Stimulated activated CD8-positive, alpha-beta memory T cell treated with anti-CD3 and anti-CD28 coated beads, Interleukin-4, amount 100 ng/mL, for 48 hours (primary cell): ENCODE measurements at regions not wholly inside any gene's neighbourhood (a gene's known extent, or its start where the extent isn't known, plus 50 kb on each side); places are given as distances from the start of the nearest gene placed in this dataset.

Source experiments
- DNase-seq: peaks from one replicate; pipeline ENCODE4 v3.0.0-alpha.2; 2020

GRCh38 chr17:33416131-33416530, 123.0 kb upstream of the ASIC2 start:
- no peak for DNase-seq

- no peak for DNase-seq
Observed at GRCh38 chr17:33421933-33422332, 128.8 kb upstream of the ASIC2 start.

GRCh38 chr17:33433581-33433980, 140.5 kb upstream of the ASIC2 start:
- DNase-seq, result no peak

GRCh38 chr17:33434841-33435240, 141.7 kb upstream of the ASIC2 start:
- DNase-seq, result no peak

GRCh38 chr17:33435721-33436301, 142.7 kb upstream of the ASIC2 start:
- no peak for DNase-seq

- no peak for DNase-seq
Observed at GRCh38 chr17:33436321-33436720, 143.2 kb upstream of the ASIC2 start.

GRCh38 chr17:33438139-33438538, 145.0 kb upstream of the ASIC2 start:
- no peak for DNase-seq

- DNase-seq, result no peak
Observed at GRCh38 chr17:33438578-33438977, 145.5 kb upstream of the ASIC2 start.

GRCh38 chr17:33442320-33442719, 149.2 kb upstream of the ASIC2 start:
- no peak for DNase-seq

GRCh38 chr17:33444731-33445130, 151.6 kb upstream of the ASIC2 start:
- DNase-seq, result no peak

- no peak for DNase-seq
Observed at GRCh38 chr17:33447090-33447489, 154.0 kb upstream of the ASIC2 start.

- DNase-seq, result no peak
Observed at GRCh38 chr17:33451221-33451620, 158.1 kb upstream of the ASIC2 start.

GRCh38 chr17:33457477-33457876, 164.4 kb upstream of the ASIC2 start:
- DNase-seq, result no peak

- no peak for DNase-seq
Observed at GRCh38 chr17:33459078-33459940, 166.2 kb upstream of the ASIC2 start.

- no peak for DNase-seq
Observed at GRCh38 chr17:33460781-33461450, 167.8 kb upstream of the ASIC2 start.

GRCh38 chr17:33463887-33464286, 170.8 kb upstream of the ASIC2 start:
- no peak for DNase-seq

GRCh38 chr17:33464669-33465280, 171.7 kb upstream of the ASIC2 start:
- DNase-seq, result no peak

GRCh38 chr17:33469421-33469820, 176.3 kb upstream of the ASIC2 start:
- DNase-seq, result no peak

GRCh38 chr17:33469911-33470310, 176.8 kb upstream of the ASIC2 start:
- DNase-seq, result no peak

GRCh38 chr17:33473061-33473460, 180.0 kb upstream of the ASIC2 start:
- DNase-seq, result no peak

- no peak for DNase-seq
Observed at GRCh38 chr17:33474789-33475188, 181.7 kb upstream of the ASIC2 start.

GRCh38 chr17:33475594-33475993, 182.5 kb upstream of the ASIC2 start:
- no peak for DNase-seq

GRCh38 chr17:33481652-33482051, 188.6 kb upstream of the ASIC2 start:
- DNase-seq, result no peak

- no peak for DNase-seq
Observed at GRCh38 chr17:33482636-33483035, 189.5 kb upstream of the ASIC2 start.
